Prostate gland (tissue), 2 donors: ENCODE measurements at regions not wholly inside any gene's neighbourhood (a gene's known extent, or its start where the extent isn't known, plus 50 kb on each side); places are given as distances from the start of the nearest gene placed in this dataset.

Experiments used
- CTCF ChIP-seq, 4 experiments: fragments of 200-600 bp in 2 of 4; fragments of 450-650 bp in 2 of 4; sonication (generic) in 2 of 4; IDR thresholded peaks; 1 replicate in 3 of 4; 2 replicates in 1 of 4; pipeline ENCODE4 v1.5.1; 2016 to 2019; ENCODE audit warnings: antibody characterized with exemption in 4 of 4, mild to moderate bottlenecking in 2 of 4, moderate library complexity in 2 of 4
- POLR2AphosphoS5 ChIP-seq: sonication (generic); formaldehyde crosslinking; IDR thresholded peaks from one replicate; pipeline ENCODE4 v1.6.1; 2017; ENCODE audit warnings: antibody characterized with exemption

DNA sequence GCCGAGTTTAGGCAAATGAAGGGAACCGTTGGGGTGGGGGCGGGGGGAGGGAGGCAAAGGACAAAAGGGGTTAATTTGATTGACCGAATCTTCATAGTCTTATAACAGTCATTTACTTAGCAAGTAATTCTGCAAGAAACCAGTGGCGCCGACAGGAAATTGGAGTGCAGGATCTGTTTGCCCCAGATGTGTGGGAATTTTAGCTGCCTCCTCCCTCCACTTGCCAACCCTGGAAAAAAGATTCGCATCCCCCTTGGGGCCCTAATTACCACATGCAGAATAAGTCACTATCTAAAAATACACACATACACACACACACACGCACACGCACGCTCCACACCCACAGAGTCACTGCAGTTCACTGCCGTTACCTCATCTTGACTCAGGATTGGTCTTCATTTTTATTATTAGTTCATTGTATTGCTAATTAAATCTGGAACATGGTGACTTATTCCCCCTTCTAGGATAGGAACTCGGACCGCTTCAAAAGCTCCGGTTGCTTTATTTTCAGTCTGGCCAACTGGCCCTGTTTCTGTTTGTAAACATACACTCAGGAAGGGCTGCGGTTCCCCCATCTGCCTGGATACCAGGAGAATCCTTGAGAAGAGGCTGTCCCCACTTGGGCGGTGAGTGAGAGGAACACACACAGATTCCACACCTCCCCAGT, 241.6 kb upstream of the SALL1 start:
- TF ChIP-seq POLR2AphosphoS5 (no peak), CTCF (IDR thresholded peaks at IDR 0.05) (no peak)
